Endodermal cell (in vitro differentiated cells): ENCODE measurements at regions not wholly inside any gene's neighbourhood (a gene's known extent, or its start where the extent isn't known, plus 50 kb on each side); places are given as distances from the start of the nearest gene placed in this dataset.

Experiments used
- DNase-seq: peaks from one replicate; pipeline ENCODE4 v3.0.0-alpha.2; 2017
- H3K27ac ChIP-seq: 2 replicates; pipeline ENCODE4 v1.5.1; 2013; ENCODE audit warnings: mild to moderate bottlenecking, low read depth, low read length, moderate library complexity
- H3K27me3 ChIP-seq: 2 replicates; pipeline ENCODE4 v1.6.1; 2013; ENCODE audit warnings: mild to moderate bottlenecking, low read length, moderate library complexity; ENCODE audit not compliant: insufficient read depth, control insufficient read depth, poor library complexity, severe bottlenecking
- H3K36me3 ChIP-seq: 2 replicates; pipeline ENCODE4 v1.7.0; 2013; ENCODE audit warnings: mild to moderate bottlenecking, low read length, moderate library complexity; ENCODE audit not compliant: control insufficient read depth, insufficient read depth
- H3K4me1 ChIP-seq: one replicate; pipeline ENCODE4 v1.7.0; 2013; ENCODE audit warnings: low read length; ENCODE audit not compliant: control insufficient read depth, insufficient read depth
- H3K4me3 ChIP-seq: 2 replicates; pipeline ENCODE4 v1.5.1; 2013; ENCODE audit warnings: mild to moderate bottlenecking, low read length, moderate library complexity
- H3K9ac ChIP-seq: 2 replicates; pipeline ENCODE4 v1.6.1; 2013; ENCODE audit warnings: mild to moderate bottlenecking, low read length, moderate library complexity; ENCODE audit not compliant: poor library complexity, severe bottlenecking; ENCODE audit errors: extremely low read depth
- H3K9me3 ChIP-seq: 2 replicates; pipeline ENCODE4 v1.6.1; 2013; ENCODE audit warnings: mild to moderate bottlenecking, low read length, moderate library complexity; ENCODE audit not compliant: control insufficient read depth
- H3K27ac Mint-ChIP-seq: 2 replicates; pipeline ENCODE4 v1.8.0; 2020; ENCODE audit warnings: mixed read lengths
- H3K27me3 Mint-ChIP-seq: 2 replicates; pipeline ENCODE4 v1.8.0; 2021; ENCODE audit warnings: mild to moderate bottlenecking, mixed read lengths; ENCODE audit not compliant: insufficient read depth
- H3K36me3 Mint-ChIP-seq: 2 replicates; pipeline ENCODE4 v1.8.0; 2020; ENCODE audit warnings: low read depth, mixed read lengths
- H3K4me1 Mint-ChIP-seq: 2 replicates; pipeline ENCODE4 v1.8.0; 2020; ENCODE audit warnings: mixed read lengths
- H3K4me3 Mint-ChIP-seq: 2 replicates; pipeline ENCODE4 v1.8.0; 2020; ENCODE audit warnings: mild to moderate bottlenecking, moderate library complexity, mixed read lengths
- H3K9me3 Mint-ChIP-seq: 2 replicates; pipeline ENCODE4 v1.8.0; 2020; ENCODE audit warnings: mild to moderate bottlenecking, mixed read lengths
- WGBS, 2 experiments: methylation state at CpG; one replicate each; pipeline versions ENCODE4 v1.1.5 to v1.1.7; 2013; ENCODE audit warnings: missing lambda C conversion rate in 2 of 2, mixed read lengths in 1 of 2; ENCODE audit not compliant: insufficient coverage in 1 of 2, insufficient read length in 1 of 2; 5-methylcytosine and 5-hydroxymethylcytosine counted together
- TF ChIP-seq, protein P1 (sequence below): fragments of 200-600 bp; sonication (generic); conservative IDR thresholded peaks from 2 replicates; pipeline ENCODE4 v1.5.0; 2021; ENCODE audit warnings: antibody characterized with exemption, mild to moderate bottlenecking

DNA sequence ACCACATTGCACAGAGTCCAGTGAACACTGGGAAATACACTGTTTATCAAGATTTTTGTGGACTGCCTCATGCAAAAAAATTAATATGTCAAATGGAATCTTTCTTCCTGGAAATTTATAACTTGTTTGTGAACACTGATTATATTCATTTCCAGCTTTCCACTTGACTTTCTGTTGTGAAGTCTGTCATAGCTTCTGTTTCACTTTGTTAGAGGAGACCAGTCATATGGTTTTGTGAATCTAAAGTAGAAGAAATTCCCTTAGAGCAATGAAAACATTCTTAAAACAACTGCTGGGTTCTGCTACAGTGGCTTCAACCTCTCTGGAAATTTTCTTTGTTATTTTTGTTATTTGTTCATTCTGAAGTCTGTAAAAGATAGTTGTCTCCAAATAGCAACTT is 349.5 kb upstream of the NFE2L3 start:
- no peak overlapping the region for H3K4me3 ChIP-seq
- no peaks in the 10 kb centered on the region for H3K4me1 Mint-ChIP-seq
- no peak overlapping the region for H3K9ac ChIP-seq
- H3K4me3 Mint-ChIP-seq, result no peak overlapping the region
- TF ChIP-seq, protein P1, sequence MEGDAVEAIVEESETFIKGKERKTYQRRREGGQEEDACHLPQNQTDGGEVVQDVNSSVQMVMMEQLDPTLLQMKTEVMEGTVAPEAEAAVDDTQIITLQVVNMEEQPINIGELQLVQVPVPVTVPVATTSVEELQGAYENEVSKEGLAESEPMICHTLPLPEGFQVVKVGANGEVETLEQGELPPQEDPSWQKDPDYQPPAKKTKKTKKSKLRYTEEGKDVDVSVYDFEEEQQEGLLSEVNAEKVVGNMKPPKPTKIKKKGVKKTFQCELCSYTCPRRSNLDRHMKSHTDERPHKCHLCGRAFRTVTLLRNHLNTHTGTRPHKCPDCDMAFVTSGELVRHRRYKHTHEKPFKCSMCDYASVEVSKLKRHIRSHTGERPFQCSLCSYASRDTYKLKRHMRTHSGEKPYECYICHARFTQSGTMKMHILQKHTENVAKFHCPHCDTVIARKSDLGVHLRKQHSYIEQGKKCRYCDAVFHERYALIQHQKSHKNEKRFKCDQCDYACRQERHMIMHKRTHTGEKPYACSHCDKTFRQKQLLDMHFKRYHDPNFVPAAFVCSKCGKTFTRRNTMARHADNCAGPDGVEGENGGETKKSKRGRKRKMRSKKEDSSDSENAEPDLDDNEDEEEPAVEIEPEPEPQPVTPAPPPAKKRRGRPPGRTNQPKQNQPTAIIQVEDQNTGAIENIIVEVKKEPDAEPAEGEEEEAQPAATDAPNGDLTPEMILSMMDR, result no peak
- H3K36me3 ChIP-seq, result no peaks in the 10 kb centered on the region
- no peaks in the 10 kb centered on the region for H3K36me3 Mint-ChIP-seq
- no peaks in the 10 kb centered on the region for H3K27me3 Mint-ChIP-seq
- H3K27ac Mint-ChIP-seq, result no peak overlapping the region
- no peak for DNase-seq
- no peaks in the 10 kb centered on the region for H3K9me3 ChIP-seq
- no peaks in the 10 kb centered on the region for H3K27me3 ChIP-seq
- H3K4me1 ChIP-seq, result no peaks in the 10 kb centered on the region
- no peak overlapping the region for H3K27ac ChIP-seq
- H3K9me3 Mint-ChIP-seq, result no peaks in the 10 kb centered on the region

GRCh38 chr7:25803117-25803887 is 348.7 kb upstream of the NFE2L3 start:
- no peaks in the 10 kb centered on the region for H3K4me1 Mint-ChIP-seq
- no peak overlapping the region for H3K27ac Mint-ChIP-seq
- no peak overlapping the region for H3K27ac ChIP-seq

DNA sequence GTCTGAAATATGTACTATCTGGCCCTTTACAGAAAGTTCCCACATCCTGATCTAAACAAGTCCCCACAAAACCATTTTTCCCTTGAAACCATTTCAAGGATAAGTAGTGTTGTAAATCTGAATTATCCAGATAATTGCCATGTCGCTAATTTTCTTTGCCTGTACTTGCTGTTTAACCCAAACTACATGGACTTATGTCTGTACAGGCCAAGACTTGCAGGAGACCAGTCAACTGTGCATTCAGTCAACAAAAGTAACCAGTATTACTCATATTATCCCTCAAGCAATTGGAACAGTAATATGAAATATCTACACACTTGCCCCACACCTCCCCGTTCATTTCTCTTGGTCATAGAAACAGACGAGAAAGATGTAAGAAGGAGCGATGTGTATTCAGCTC is 347.8 kb upstream of the NFE2L3 start:
- Histone ChIP-seq H3K36me3 (no peaks in the 10 kb centered on the region), H3K4me1 (no peaks in the 10 kb centered on the region), H3K27ac (no peak overlapping the region), H3K9ac (no peak overlapping the region), H3K27me3 (no peaks in the 10 kb centered on the region), H3K4me3 (no peak overlapping the region), H3K9me3 (no peaks in the 10 kb centered on the region)
- no peak for DNase-seq
- Mint-ChIP-seq H3K4me1 (no peaks in the 10 kb centered on the region), H3K36me3 (no peaks in the 10 kb centered on the region), H3K27ac (no peak overlapping the region), H3K4me3 (no peak overlapping the region), H3K9me3 (no peaks in the 10 kb centered on the region), H3K27me3 (no peaks in the 10 kb centered on the region)
- WGBS, 2 experiments, result 93 to 97% methylated on average over 2 to 4 of the region's 4 CpGs
- TF ChIP-seq, protein P1, result no peak

More at GRCh38 chr7:25803117-25803887, 348.7 kb upstream of the NFE2L3 start:
- no peak overlapping the region for H3K4me3 Mint-ChIP-seq
- no peaks in the 10 kb centered on the region for H3K9me3 ChIP-seq
- no peaks in the 10 kb centered on the region for H3K36me3 Mint-ChIP-seq
- H3K4me1 ChIP-seq, result no peaks in the 10 kb centered on the region
- no peak overlapping the region for H3K9ac ChIP-seq
- TF ChIP-seq, protein P1, result no peak
- H3K4me3 ChIP-seq, result no peak overlapping the region
- no peaks in the 10 kb centered on the region for H3K27me3 Mint-ChIP-seq
- no peaks in the 10 kb centered on the region for H3K36me3 ChIP-seq
- no peaks in the 10 kb centered on the region for H3K9me3 Mint-ChIP-seq
- no peak for DNase-seq
- WGBS, 2 experiments, result 87 to 89% methylated on average over 7 to 11 of the region's 11 CpGs
- H3K27me3 ChIP-seq, result no peaks in the 10 kb centered on the region
